ENCODE measurements at regions not wholly inside any gene's neighbourhood (a gene's known extent, or its start where the extent isn't known, plus 50 kb on each side); places are given as distances from the start of the nearest gene placed in this dataset.

- Histone ChIP-seq H3K27me3 (no peaks in the 10 kb centered on the region), H3K9me3 (no peaks in the 10 kb centered on the region), H3K4me3 (no peak overlapping the region), H3K4me1 (no peaks in the 10 kb centered on the region), H3K36me3 (no peaks in the 10 kb centered on the region), H3K27ac (no peak overlapping the region)
- no peak for TF ChIP-seq CTCF (IDR thresholded peaks at IDR 0.05)
- FAIRE-seq, result no peak
- intact Hi-C loops (cut with DNase I), result no loop called here
- DNase-seq, result no peak
- no peak for ATAC-seq
- WGBS, 2 donors, result 72 to 78% methylated on average over 4 of the region's 4 CpGs
Measured at GRCh38 chr7:18386607-18387006, 108.9 kb upstream of the HDAC9 start.

- ATAC-seq (peak in 1 of 4 donors; percentile 34), DNase-seq (no peak), FAIRE-seq (no peak)
- H3K9me3 ChIP-seq, result no peaks in the 10 kb centered on the region
- TF ChIP-seq CTCF (IDR thresholded peaks at IDR 0.05), result no peak
- no peaks in the 10 kb centered on the region for H3K4me1 ChIP-seq
- no peak overlapping the region for H3K4me3 ChIP-seq
- intact Hi-C loops (cut with DNase I), result no loop called here
- H3K36me3 ChIP-seq, result no peaks in the 10 kb centered on the region
- no peaks in the 10 kb centered on the region for H3K27me3 ChIP-seq
- 58 to 74% methylated on average over 2 of the region's 2 CpGs for WGBS, 2 donors
- H3K27ac ChIP-seq, result no peak overlapping the region
Measured at GRCh38 chr7:18387191-18387735, 108.3 kb upstream of the HDAC9 start.

GRCh38 chr7:18390535-18390907 is 105.0 kb upstream of the HDAC9 start:
- intact Hi-C loops (cut with DNase I), result no loop called here
- TF ChIP-seq CTCF (IDR thresholded peaks at IDR 0.05), result no peak
- FAIRE-seq, result no peak
- no peak overlapping the region for H3K27ac ChIP-seq
- 51 to 69% methylated on average over 3 of the region's 3 CpGs for WGBS, 2 donors
- DNase-seq, result no peak
- no peak overlapping the region for H3K4me3 ChIP-seq
- no peaks in the 10 kb centered on the region for H3K9me3 ChIP-seq
- no peaks in the 10 kb centered on the region for H3K27me3 ChIP-seq
- H3K4me1 ChIP-seq, result no peaks in the 10 kb centered on the region
- H3K36me3 ChIP-seq, result no peaks in the 10 kb centered on the region
- ATAC-seq, result no peak

GRCh38 chr7:18393465-18394118 is 102.0 kb upstream of the HDAC9 start:
- no peak for FAIRE-seq

More at GRCh38 chr7:18393465-18394118, 102.0 kb upstream of the HDAC9 start:
- DNase-seq (no peak), ATAC-seq (no peak)
- H3K4me1 ChIP-seq, result no peaks in the 10 kb centered on the region
- no peak overlapping the region for H3K27ac ChIP-seq
- intact Hi-C loops (cut with DNase I), result no loop called here
- no peak overlapping the region for H3K4me3 ChIP-seq
- no peaks in the 10 kb centered on the region for H3K9me3 ChIP-seq
- no peak for TF ChIP-seq CTCF (IDR thresholded peaks at IDR 0.05)
- H3K36me3 ChIP-seq, result no peaks in the 10 kb centered on the region
- 72 to 74% methylated on average over 4 of the region's 4 CpGs for WGBS, 2 donors
- H3K27me3 ChIP-seq, result no peaks in the 10 kb centered on the region

Measured in pancreas (tissue), 10 donors.